OCI-LY7 (cell line): ENCODE measurements at regions not wholly inside any gene's neighbourhood (a gene's known extent, or its start where the extent isn't known, plus 50 kb on each side); places are given as distances from the start of the nearest gene placed in this dataset.

ENCODE experiments used
- EZH2phosphoT487 ChIP-seq: fragments of 200-600 bp; sonication (generic); IDR thresholded peaks from 2 replicates; pipeline ENCODE4 v1.6.1; 2018; ENCODE audit warnings: low read depth, borderline replicate concordance, mild to moderate bottlenecking, mixed run types, antibody characterized with exemption, low read length, moderate library complexity, mixed read lengths
- TF ChIP-seq, protein P1 (sequence below): fragments of 200-600 bp; sonication (generic); conservative IDR thresholded peaks from 2 replicates; pipeline ENCODE4 v1.5.1; 2014; ENCODE audit warnings: mild to moderate bottlenecking, antibody characterized with exemption, low read length, moderate library complexity, mixed read lengths

DNA sequence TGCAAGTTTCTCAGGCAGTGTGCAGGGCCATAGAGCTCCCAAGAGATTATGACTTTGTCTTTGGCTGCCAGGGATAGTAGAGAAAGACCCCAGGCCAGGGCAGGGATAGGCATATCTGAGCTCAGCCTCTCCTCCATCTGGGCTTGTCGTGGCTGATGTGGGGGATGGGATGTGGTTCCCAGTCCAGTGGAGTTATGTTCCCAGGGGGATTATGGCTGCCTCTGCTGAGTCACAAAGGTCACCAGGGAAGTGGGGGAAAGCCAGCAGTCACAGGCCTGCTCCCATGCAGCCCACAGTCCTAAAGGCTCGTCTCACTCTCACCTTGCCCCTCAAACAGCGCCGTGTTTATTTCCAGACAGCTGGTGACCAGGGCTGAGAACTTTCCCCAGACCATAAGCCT, 354.9 kb downstream of the SI start:
- TF ChIP-seq, protein P1, sequence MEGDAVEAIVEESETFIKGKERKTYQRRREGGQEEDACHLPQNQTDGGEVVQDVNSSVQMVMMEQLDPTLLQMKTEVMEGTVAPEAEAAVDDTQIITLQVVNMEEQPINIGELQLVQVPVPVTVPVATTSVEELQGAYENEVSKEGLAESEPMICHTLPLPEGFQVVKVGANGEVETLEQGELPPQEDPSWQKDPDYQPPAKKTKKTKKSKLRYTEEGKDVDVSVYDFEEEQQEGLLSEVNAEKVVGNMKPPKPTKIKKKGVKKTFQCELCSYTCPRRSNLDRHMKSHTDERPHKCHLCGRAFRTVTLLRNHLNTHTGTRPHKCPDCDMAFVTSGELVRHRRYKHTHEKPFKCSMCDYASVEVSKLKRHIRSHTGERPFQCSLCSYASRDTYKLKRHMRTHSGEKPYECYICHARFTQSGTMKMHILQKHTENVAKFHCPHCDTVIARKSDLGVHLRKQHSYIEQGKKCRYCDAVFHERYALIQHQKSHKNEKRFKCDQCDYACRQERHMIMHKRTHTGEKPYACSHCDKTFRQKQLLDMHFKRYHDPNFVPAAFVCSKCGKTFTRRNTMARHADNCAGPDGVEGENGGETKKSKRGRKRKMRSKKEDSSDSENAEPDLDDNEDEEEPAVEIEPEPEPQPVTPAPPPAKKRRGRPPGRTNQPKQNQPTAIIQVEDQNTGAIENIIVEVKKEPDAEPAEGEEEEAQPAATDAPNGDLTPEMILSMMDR = no peak
- TF ChIP-seq EZH2phosphoT487 = no peak
